Vagina (tissue), 2 donors: ENCODE measurements at regions not wholly inside any gene's neighbourhood (a gene's known extent, or its start where the extent isn't known, plus 50 kb on each side); places are given as distances from the start of the nearest gene placed in this dataset.

Experiments used
- POLR2AphosphoS5 ChIP-seq, 2 donors: sonication (generic); formaldehyde crosslinking; IDR thresholded peaks; one replicate each; pipeline ENCODE4 v1.9.0; 2017; ENCODE audit warnings: antibody characterized with exemption in 2 of 2, mild to moderate bottlenecking in 2 of 2, low read depth in 1 of 2; ENCODE audit not compliant: insufficient read depth in 1 of 2
- TF ChIP-seq, protein P1 (sequence below), 3 experiments: fragments of 450-650 bp in 2 of 3; fragments of 200-600 bp in 1 of 3; sonication (generic) in 1 of 3; IDR thresholded peaks; one replicate each; pipeline ENCODE4 v1.5.1; 2017 to 2019; ENCODE audit warnings: antibody characterized with exemption in 3 of 3, mild to moderate bottlenecking in 2 of 3, moderate library complexity in 2 of 3

DNA sequence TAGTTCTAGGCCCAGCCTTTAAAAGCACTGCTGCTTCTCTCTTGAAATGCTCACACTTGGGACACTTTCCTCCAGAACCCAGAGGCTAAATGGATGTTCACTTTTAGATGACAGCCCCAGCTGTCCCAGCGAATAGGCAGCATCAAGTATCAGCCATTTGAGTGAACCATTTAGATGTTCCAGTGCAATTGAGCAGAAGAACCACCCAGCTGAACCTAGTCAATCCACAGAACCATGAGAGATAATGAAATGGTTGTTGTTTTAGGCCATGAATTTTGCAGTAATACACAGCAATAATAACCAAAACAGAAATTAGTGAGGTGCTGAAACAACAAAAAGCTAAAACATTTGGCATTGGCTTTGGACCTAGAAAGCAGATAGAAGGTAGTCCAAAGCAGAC, 273.9 kb downstream of the ETV1 start:
- TF ChIP-seq, protein P1, sequence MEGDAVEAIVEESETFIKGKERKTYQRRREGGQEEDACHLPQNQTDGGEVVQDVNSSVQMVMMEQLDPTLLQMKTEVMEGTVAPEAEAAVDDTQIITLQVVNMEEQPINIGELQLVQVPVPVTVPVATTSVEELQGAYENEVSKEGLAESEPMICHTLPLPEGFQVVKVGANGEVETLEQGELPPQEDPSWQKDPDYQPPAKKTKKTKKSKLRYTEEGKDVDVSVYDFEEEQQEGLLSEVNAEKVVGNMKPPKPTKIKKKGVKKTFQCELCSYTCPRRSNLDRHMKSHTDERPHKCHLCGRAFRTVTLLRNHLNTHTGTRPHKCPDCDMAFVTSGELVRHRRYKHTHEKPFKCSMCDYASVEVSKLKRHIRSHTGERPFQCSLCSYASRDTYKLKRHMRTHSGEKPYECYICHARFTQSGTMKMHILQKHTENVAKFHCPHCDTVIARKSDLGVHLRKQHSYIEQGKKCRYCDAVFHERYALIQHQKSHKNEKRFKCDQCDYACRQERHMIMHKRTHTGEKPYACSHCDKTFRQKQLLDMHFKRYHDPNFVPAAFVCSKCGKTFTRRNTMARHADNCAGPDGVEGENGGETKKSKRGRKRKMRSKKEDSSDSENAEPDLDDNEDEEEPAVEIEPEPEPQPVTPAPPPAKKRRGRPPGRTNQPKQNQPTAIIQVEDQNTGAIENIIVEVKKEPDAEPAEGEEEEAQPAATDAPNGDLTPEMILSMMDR (IDR thresholded peaks at IDR 0.05): no peak
- TF ChIP-seq POLR2AphosphoS5 (IDR thresholded peaks at IDR 0.05; ENCODE audit: insufficient read depth in 1 of 2, low read depth in 1 of 2): no peak
